Type B pancreatic cell (in vitro differentiated cells): ENCODE measurements at regions not wholly inside any gene's neighbourhood (a gene's known extent, or its start where the extent isn't known, plus 50 kb on each side); places are given as distances from the start of the nearest gene placed in this dataset.
A peak's percentile ranks its signal among the peaks of the same experiment; 100 is the strongest.
"Not testable (repeated sequence)": the region's sequence is repeated elsewhere in the genome, so short reads cannot be mapped to it uniquely, and the experiment has no call there.

ENCODE experiments used
- DNase-seq: peaks from one replicate; pipeline ENCODE4 v3.0.0; 2021; ENCODE audit warnings: mixed read lengths; ENCODE audit not compliant: unreplicated experiment; ENCODE audit errors: extremely low spot score
- H3K27ac Mint-ChIP-seq: 2 replicates; pipeline ENCODE4 v1.8.0; 2021; ENCODE audit warnings: mild to moderate bottlenecking, mixed read lengths
- H3K27me3 Mint-ChIP-seq: 2 replicates; pipeline ENCODE4 v1.8.0; 2021; ENCODE audit warnings: mixed read lengths
- H3K36me3 Mint-ChIP-seq: 2 replicates; pipeline ENCODE4 v1.8.0; 2021; ENCODE audit warnings: mixed read lengths
- H3K4me1 Mint-ChIP-seq: one replicate; pipeline ENCODE4 v1.8.0; 2021; ENCODE audit warnings: mixed read lengths; ENCODE audit not compliant: unreplicated experiment
- H3K4me3 Mint-ChIP-seq: 2 replicates; pipeline ENCODE4 v1.8.0; 2021; ENCODE audit warnings: mild to moderate bottlenecking, mixed read lengths
- H3K9me3 Mint-ChIP-seq: 2 replicates; pipeline ENCODE4 v1.8.0; 2021; ENCODE audit warnings: mixed read lengths
- TF ChIP-seq, protein P1 (sequence below): fragments of 200-600 bp; sonication (generic); conservative IDR thresholded peaks from 2 replicates; pipeline ENCODE4 v1.5.0; 2021; ENCODE audit warnings: antibody characterized with exemption, mild to moderate bottlenecking

GRCh38 chr11:13150487-13150886, 127.1 kb upstream of the BMAL1 start:
- TF ChIP-seq, protein P1, sequence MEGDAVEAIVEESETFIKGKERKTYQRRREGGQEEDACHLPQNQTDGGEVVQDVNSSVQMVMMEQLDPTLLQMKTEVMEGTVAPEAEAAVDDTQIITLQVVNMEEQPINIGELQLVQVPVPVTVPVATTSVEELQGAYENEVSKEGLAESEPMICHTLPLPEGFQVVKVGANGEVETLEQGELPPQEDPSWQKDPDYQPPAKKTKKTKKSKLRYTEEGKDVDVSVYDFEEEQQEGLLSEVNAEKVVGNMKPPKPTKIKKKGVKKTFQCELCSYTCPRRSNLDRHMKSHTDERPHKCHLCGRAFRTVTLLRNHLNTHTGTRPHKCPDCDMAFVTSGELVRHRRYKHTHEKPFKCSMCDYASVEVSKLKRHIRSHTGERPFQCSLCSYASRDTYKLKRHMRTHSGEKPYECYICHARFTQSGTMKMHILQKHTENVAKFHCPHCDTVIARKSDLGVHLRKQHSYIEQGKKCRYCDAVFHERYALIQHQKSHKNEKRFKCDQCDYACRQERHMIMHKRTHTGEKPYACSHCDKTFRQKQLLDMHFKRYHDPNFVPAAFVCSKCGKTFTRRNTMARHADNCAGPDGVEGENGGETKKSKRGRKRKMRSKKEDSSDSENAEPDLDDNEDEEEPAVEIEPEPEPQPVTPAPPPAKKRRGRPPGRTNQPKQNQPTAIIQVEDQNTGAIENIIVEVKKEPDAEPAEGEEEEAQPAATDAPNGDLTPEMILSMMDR: no peak
- peaks cover 3% of the 10 kb centered on the region for H3K9me3 Mint-ChIP-seq
- peaks cover 4% of the 10 kb centered on the region for H3K27me3 Mint-ChIP-seq
- DNase-seq: no peak
- no peak overlapping the region for H3K4me3 Mint-ChIP-seq
- H3K27ac Mint-ChIP-seq: no peak overlapping the region
- H3K4me1 Mint-ChIP-seq: no peaks in the 10 kb centered on the region
- no peaks in the 10 kb centered on the region for H3K36me3 Mint-ChIP-seq

DNA sequence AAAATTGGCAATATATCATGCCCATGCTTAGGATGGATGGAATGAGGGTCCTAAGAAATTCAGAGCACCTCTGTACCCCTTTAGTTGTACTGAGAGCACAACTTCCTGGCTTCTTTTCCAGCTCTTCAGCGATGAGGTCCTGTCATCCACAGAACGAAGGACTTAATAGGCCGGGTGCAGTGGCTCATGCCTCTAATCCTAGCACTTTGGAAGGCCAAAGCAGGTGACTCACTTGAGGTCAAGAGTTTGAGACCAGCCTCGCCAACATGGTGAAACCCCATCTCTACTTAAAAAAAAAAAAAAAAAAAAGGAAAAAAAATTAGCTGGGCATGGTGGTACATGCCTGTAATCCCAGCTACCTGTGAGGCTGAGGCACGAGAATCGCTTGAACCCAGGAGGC, 125.3 kb upstream of the BMAL1 start:
- Mint-ChIP-seq H3K27ac (no peak overlapping the region), H3K9me3 (peaks cover 3% of the 10 kb centered on the region), H3K4me1 (no peaks in the 10 kb centered on the region), H3K4me3 (no peak overlapping the region), H3K36me3 (no peaks in the 10 kb centered on the region), H3K27me3 (peaks cover 4% of the 10 kb centered on the region)
- TF ChIP-seq, protein P1: no peak
- no peak for DNase-seq

DNA sequence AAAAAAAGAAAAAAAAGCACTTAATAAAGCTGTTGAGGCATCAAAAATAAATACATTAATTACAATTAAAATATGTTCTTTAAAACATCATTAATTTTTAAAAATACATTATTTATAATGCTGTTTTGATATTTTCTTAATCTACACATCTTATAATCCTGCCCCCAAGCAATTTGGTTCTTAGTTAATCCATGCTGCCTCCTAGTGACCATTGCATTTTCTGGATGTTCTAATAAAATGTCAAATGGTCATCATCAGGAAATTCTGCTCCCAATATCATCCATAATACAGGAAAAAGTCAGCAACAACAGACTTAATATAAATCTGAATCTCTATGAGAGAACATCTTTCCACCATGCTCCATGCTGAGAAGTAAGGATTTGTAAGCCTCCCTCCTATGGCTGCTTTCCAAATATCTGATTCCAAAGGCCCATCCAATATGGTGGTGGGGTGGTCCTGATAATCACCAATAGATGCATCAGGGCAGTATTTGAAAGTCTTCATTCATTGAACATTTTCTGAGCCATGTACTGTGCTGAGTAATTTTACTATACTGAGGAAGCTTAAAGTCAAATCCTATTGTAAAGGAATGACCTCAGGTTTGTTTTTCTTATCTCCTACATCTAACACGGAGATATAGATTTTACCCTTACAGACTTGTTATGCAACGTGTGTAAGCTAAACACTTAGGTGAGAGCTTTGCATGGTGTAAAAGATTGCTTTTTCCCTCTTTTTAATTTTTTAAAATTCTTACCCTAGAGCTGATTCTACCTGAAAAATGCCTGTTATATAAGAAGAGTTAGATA, 124.7 kb upstream of the BMAL1 start:
- no peak overlapping the region for H3K4me3 Mint-ChIP-seq
- TF ChIP-seq, protein P1: peak; percentile 72
- peaks cover 3% of the 10 kb centered on the region for H3K9me3 Mint-ChIP-seq
- DNase-seq: no peak
- H3K27ac Mint-ChIP-seq: no peak overlapping the region
- H3K27me3 Mint-ChIP-seq: peaks cover 4% of the 10 kb centered on the region
- no peaks in the 10 kb centered on the region for H3K36me3 Mint-ChIP-seq
- H3K4me1 Mint-ChIP-seq: no peaks in the 10 kb centered on the region

GRCh38 chr11:13154374-13154773, 123.2 kb upstream of the BMAL1 start:
- DNase-seq, H3K4me3 Mint-ChIP-seq, H3K4me1 Mint-ChIP-seq, H3K27me3 Mint-ChIP-seq, H3K9me3 Mint-ChIP-seq, H3K36me3 Mint-ChIP-seq, H3K27ac Mint-ChIP-seq: not testable (repeated sequence)

DNA sequence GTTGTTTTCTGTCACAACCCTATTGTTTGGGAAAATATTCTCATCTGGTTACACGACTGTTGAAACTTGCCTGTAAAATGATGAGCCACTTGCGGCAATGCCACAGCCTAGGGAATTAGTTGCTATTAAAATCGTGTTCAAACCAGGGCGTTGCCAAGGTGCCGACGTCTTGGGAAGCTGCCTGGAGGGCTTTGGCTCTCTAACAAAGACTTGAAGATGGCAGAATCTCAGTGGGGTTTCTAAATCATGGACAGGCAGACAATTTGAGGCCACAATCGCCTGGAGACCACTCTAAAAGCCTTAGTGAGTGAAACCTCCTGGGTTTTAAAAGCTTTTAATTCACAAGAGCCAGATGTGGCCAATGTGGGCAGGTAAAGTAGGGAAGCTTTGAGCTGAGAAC, 117.2 kb upstream of the BMAL1 start:
- Mint-ChIP-seq H3K4me3 (no peak overlapping the region), H3K9me3 (peaks cover 2% of the 10 kb centered on the region), H3K36me3 (no peaks in the 10 kb centered on the region), H3K27me3 (peaks cover 10% of the 10 kb centered on the region), H3K27ac (peak overlapping the region; percentile 43), H3K4me1 (peaks cover 5% of the 10 kb centered on the region)
- DNase-seq: no peak
- TF ChIP-seq, protein P1: no peak

DNA sequence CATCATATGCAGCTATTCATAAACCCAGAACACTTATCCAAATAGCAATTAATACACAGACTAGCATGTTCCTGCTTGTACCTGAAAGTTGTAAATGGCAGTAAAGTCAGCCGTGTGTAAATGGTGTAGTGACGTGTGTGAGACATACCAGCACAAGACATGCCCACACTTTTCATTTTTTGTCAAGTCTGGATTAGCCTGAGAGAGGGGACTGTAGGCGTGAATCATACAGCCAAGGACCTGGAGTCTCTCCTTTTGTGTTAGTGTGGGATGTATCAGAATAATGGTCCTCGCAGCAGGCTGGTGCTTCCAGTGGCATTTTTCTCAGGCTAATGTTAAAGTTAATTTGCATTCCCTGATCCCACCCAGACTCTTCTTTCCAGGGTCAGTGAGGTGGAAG, 116.8 kb upstream of the BMAL1 start:
- Mint-ChIP-seq H3K9me3 (no peaks in the 10 kb centered on the region), H3K4me1 (peaks cover 5% of the 10 kb centered on the region), H3K27me3 (peaks cover 10% of the 10 kb centered on the region), H3K4me3 (no peak overlapping the region), H3K36me3 (no peaks in the 10 kb centered on the region), H3K27ac (peak overlapping the region; percentile 43)
- no peak for DNase-seq
- TF ChIP-seq, protein P1: no peak
